ENCODE measurements at regions not wholly inside any gene's neighbourhood (a gene's known extent, or its start where the extent isn't known, plus 50 kb on each side); places are given as distances from the start of the nearest gene placed in this dataset.
A peak's percentile ranks its signal among the peaks of the same experiment; 100 is the strongest.

GRCh38 chr19:34305221-34306083 is 51.1 kb downstream of the GARRE1 start:
- no peak for DNase-seq
- intact Hi-C loops (cut with DNase I), result no loop called here

- no peak for DNase-seq
- intact Hi-C loops (cut with DNase I), result no loop called here
These were observed 51.9 kb downstream of the GARRE1 start for GRCh38 chr19:34306213-34306661.

GRCh38 chr19:34306824-34307223 is 52.5 kb downstream of the GARRE1 start:
- intact Hi-C loops (cut with DNase I), result no loop called here
- no peak for DNase-seq

GRCh38 chr19:34308381-34309367 is 54.3 kb downstream of the GARRE1 start:
- DNase-seq, result no peak
- intact Hi-C loops (cut with DNase I), result no loop called here

- DNase-seq, result peak in 2 of 42 donors; percentile 10 to 13
These were observed 55.2 kb downstream of the GARRE1 start for GRCh38 chr19:34309368-34310138.

GRCh38 chr19:34310494-34310981 is 54.5 kb upstream of the GPI start:
- intact Hi-C loops (cut with DNase I), result no loop called here
- no peak for DNase-seq

More at GRCh38 chr19:34309368-34310138, 55.2 kb downstream of the GARRE1 start:
- intact Hi-C loops (cut with DNase I), result no loop called here

- intact Hi-C loops (cut with DNase I), result no loop called here
- DNase-seq, result no peak
These were observed 51.8 kb upstream of the GPI start for GRCh38 chr19:34313188-34313587.

- intact Hi-C loops (cut with DNase I), result no loop called here
- no peak for DNase-seq
These were observed 50.3 kb upstream of the GPI start for GRCh38 chr19:34314437-34315313.

All from head of caudate nucleus (tissue), 42 donors.